HL-60 (cell line): ENCODE measurements at regions not wholly inside any gene's neighbourhood (a gene's known extent, or its start where the extent isn't known, plus 50 kb on each side); places are given as distances from the start of the nearest gene placed in this dataset.
A peak's percentile ranks its signal among the peaks of the same experiment; 100 is the strongest.

Experiments used
- DNase-seq, 2 experiments: peaks; one replicate each; pipeline ENCODE4 v3.0.0-alpha.2; 2010 to 2020; ENCODE audit warnings: low read depth in 1 of 2, low spot score in 1 of 2
- H3K27ac ChIP-seq: fragments of 250-450 bp; sonication (Bioruptor Pico); replicated peaks from 2 replicates; pipeline ENCODE4 v1.5.1; 2020; ENCODE audit warnings: mild to moderate bottlenecking, moderate library complexity
- H3K27me3 ChIP-seq: fragments of 250-450 bp; sonication (Bioruptor Pico); 2 replicates; pipeline ENCODE4 v1.5.1; 2021; ENCODE audit warnings: mild to moderate bottlenecking, moderate library complexity; ENCODE audit not compliant: insufficient read depth, poor library complexity, severe bottlenecking
- H3K4me3 ChIP-seq: replicated peaks from 2 replicates; pipeline ENCODE4 v1.5.1; 2011; ENCODE audit warnings: mild to moderate bottlenecking, control low read depth, low read length; ENCODE audit not compliant: insufficient read depth
- CTCF ChIP-seq: IDR thresholded peaks from one replicate; pipeline ENCODE4 v1.5.1; 2011; ENCODE audit warnings: low read length, control low read depth, inconsistent platforms; ENCODE audit not compliant: insufficient read depth
- GABPA ChIP-seq: IDR thresholded peaks from 2 replicates; pipeline ENCODE4 v1.6.1; 2012; ENCODE audit warnings: low read depth
- POLR2AphosphoS5 ChIP-seq: IDR thresholded peaks from 2 replicates; pipeline ENCODE4 v1.6.1; 2012; ENCODE audit warnings: low read depth
- REST ChIP-seq: IDR thresholded peaks from 2 replicates; pipeline ENCODE4 v1.6.1; 2012; ENCODE audit warnings: low read depth; ENCODE audit not compliant: insufficient replicate concordance
- SPI1 ChIP-seq: IDR thresholded peaks from 2 replicates; pipeline ENCODE4 v1.6.1; 2012; ENCODE audit warnings: low read depth, mild to moderate bottlenecking, borderline replicate concordance

- H3K27ac ChIP-seq: no peak overlapping the region
- no peak for DNase-seq
- H3K4me3 ChIP-seq: no peak overlapping the region
- no peaks in the 10 kb centered on the region for H3K27me3 ChIP-seq
- TF ChIP-seq REST (peak; percentile 91), SPI1 (no peak)
Measured at GRCh38 chr16:13291591-13292333, 390.4 kb downstream of the SHISA9 start.

GRCh38 chr16:13296206-13296605 lies 394.8 kb downstream of the SHISA9 start:
- no peak for DNase-seq
- H3K27me3 ChIP-seq: no peaks in the 10 kb centered on the region
- TF ChIP-seq SPI1 (no peak), CTCF (no peak), REST (no peak), GABPA (no peak)
- H3K27ac ChIP-seq: no peak overlapping the region
- H3K4me3 ChIP-seq: no peak overlapping the region

- no peak overlapping the region for H3K27ac ChIP-seq
- DNase-seq: no peak
- H3K27me3 ChIP-seq: no peaks in the 10 kb centered on the region
- TF ChIP-seq POLR2AphosphoS5 (no peak), REST (no peak)
- no peak overlapping the region for H3K4me3 ChIP-seq
Measured at GRCh38 chr16:13298666-13299065, 397.3 kb downstream of the SHISA9 start.

- Histone ChIP-seq H3K4me3 (no peak overlapping the region), H3K27ac (no peak overlapping the region), H3K27me3 (no peaks in the 10 kb centered on the region)
- TF ChIP-seq SPI1: no peak
- no peak for TF ChIP-seq POLR2AphosphoS5
- no peak for TF ChIP-seq REST
- no peak for TF ChIP-seq CTCF
- no peak for TF ChIP-seq GABPA
- no peak for DNase-seq
Measured at GRCh38 chr16:13300066-13300840, 398.9 kb downstream of the SHISA9 start.
